ENCODE measurements at regions not wholly inside any gene's neighbourhood (a gene's known extent, or its start where the extent isn't known, plus 50 kb on each side); places are given as distances from the start of the nearest gene placed in this dataset.

GRCh38 chr5:154566146-154566680 is 88.2 kb upstream of the HAND1 start:
- FAIRE-seq = no peak
- no peak for TF ChIP-seq CTCF (IDR thresholded peaks at IDR 0.05; ENCODE audit: insufficient read depth, missing control alignments)

GRCh38 chr5:154565123-154565522 is 87.1 kb upstream of the HAND1 start:
- TF ChIP-seq CTCF (IDR thresholded peaks at IDR 0.05; ENCODE audit: insufficient read depth, missing control alignments) = no peak
- DNase-seq (ENCODE audit: insufficient read length, low spot score) (no peak), FAIRE-seq (no peak)

More at GRCh38 chr5:154566146-154566680, 88.2 kb upstream of the HAND1 start:
- DNase-seq (ENCODE audit: insufficient read length, low spot score) = no peak

GRCh38 chr5:154562244-154562880 is 84.3 kb upstream of the HAND1 start:
- FAIRE-seq = no peak
- DNase-seq (ENCODE audit: insufficient read length, low spot score) = no peak
- TF ChIP-seq CTCF (IDR thresholded peaks at IDR 0.05; ENCODE audit: insufficient read depth, missing control alignments) = no peak

- FAIRE-seq = no peak
- DNase-seq (ENCODE audit: insufficient read length, low spot score) = no peak
- no peak for TF ChIP-seq CTCF (IDR thresholded peaks at IDR 0.05; ENCODE audit: insufficient read depth, missing control alignments)
Measured at GRCh38 chr5:154559398-154560276, 81.6 kb upstream of the HAND1 start.

- no peak for FAIRE-seq
- DNase-seq (ENCODE audit: insufficient read length, low spot score) = no peak
- no peak for TF ChIP-seq CTCF (IDR thresholded peaks at IDR 0.05; ENCODE audit: insufficient read depth, missing control alignments)
Measured at GRCh38 chr5:154557548-154557947, 79.5 kb upstream of the HAND1 start.

GRCh38 chr5:154547551-154547950 is 69.5 kb upstream of the HAND1 start:
- no peak for TF ChIP-seq CTCF (IDR thresholded peaks at IDR 0.05; ENCODE audit: insufficient read depth, missing control alignments)
- DNase-seq (ENCODE audit: insufficient read length, low spot score) (no peak), FAIRE-seq (no peak)
